ENCODE measurements at regions not wholly inside any gene's neighbourhood (a gene's known extent, or its start where the extent isn't known, plus 50 kb on each side); places are given as distances from the start of the nearest gene placed in this dataset.
"Not testable (repeated sequence)": the region's sequence is repeated elsewhere in the genome, so short reads cannot be mapped to it uniquely, and the experiment has no call there.

DNA sequence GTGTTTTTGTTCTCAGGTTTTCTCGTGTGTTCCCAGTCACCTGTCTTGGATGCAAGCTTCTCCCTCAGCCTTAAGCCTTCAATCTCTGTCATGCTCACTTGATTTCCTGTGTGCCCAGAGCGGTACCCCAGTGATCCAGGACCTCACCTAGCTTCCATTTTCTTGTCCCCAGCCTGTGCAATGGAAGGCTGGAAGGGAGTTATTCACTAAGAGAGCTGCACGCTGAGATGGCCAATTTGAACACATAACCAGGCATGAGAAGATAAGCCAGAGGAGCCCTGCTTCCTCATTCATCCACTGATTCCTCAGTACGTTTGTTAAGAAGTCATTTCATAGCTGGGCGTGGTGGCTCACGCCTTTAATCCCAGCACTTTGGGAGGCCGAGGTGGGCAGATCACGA, 130.8 kb upstream of the SERPINE2 start:
- Histone ChIP-seq H3K4me3 (ENCODE audit: insufficient read depth, low read depth, low read length) (no peak overlapping the region), H3K27me3 (ENCODE audit: insufficient read depth, low read length) (no peaks in the 10 kb centered on the region), H2AFZ (ENCODE audit: low read depth, low read length) (no peak overlapping the region), H3K9ac (ENCODE audit: low read length) (no peak overlapping the region), H3K36me3 (ENCODE audit: insufficient read depth, low read length) (no peaks in the 10 kb centered on the region), H3K27ac (ENCODE audit: low read depth, low read length) (no peak overlapping the region), H4K20me1 (ENCODE audit: insufficient read depth, low read length) (no peaks in the 10 kb centered on the region), H3K79me2 (ENCODE audit: insufficient read depth, low read length) (no peaks in the 10 kb centered on the region), H3K4me2 (ENCODE audit: low read length) (no peak overlapping the region), H3K9me3 (ENCODE audit: insufficient read depth, low read depth, low read length) (no peaks in the 10 kb centered on the region), H3K4me1 (ENCODE audit: insufficient read depth, low read length) (peaks cover 19% of the 10 kb centered on the region)
- no peak for DNase-seq (ENCODE audit: low read depth)
- TF ChIP-seq EZH2 (IDR thresholded peaks at IDR 0.05; ENCODE audit: insufficient read depth, low read length): no peak
- TF ChIP-seq, protein P1, sequence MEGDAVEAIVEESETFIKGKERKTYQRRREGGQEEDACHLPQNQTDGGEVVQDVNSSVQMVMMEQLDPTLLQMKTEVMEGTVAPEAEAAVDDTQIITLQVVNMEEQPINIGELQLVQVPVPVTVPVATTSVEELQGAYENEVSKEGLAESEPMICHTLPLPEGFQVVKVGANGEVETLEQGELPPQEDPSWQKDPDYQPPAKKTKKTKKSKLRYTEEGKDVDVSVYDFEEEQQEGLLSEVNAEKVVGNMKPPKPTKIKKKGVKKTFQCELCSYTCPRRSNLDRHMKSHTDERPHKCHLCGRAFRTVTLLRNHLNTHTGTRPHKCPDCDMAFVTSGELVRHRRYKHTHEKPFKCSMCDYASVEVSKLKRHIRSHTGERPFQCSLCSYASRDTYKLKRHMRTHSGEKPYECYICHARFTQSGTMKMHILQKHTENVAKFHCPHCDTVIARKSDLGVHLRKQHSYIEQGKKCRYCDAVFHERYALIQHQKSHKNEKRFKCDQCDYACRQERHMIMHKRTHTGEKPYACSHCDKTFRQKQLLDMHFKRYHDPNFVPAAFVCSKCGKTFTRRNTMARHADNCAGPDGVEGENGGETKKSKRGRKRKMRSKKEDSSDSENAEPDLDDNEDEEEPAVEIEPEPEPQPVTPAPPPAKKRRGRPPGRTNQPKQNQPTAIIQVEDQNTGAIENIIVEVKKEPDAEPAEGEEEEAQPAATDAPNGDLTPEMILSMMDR (IDR thresholded peaks at IDR 0.05; ENCODE audit: insufficient read depth, low read depth, low read length): no peak
- peaks cover 9% of the 10 kb centered on the region for H3K4me1 Mint-ChIP-seq (ENCODE audit: low read depth, unreplicated experiment)
- H3K9me3 Mint-ChIP-seq (ENCODE audit: unreplicated experiment): peaks cover 5% of the 10 kb centered on the region
- no peak overlapping the region for H3K4me3 Mint-ChIP-seq (ENCODE audit: unreplicated experiment)
- peaks cover under 1% of the 10 kb centered on the region for H3K27me3 Mint-ChIP-seq (ENCODE audit: low read depth, unreplicated experiment)
- H3K36me3 Mint-ChIP-seq (ENCODE audit: low read depth, unreplicated experiment): no peaks in the 10 kb centered on the region
- no peak overlapping the region for H3K27ac Mint-ChIP-seq (ENCODE audit: unreplicated experiment)
- no peak for FAIRE-seq

DNA sequence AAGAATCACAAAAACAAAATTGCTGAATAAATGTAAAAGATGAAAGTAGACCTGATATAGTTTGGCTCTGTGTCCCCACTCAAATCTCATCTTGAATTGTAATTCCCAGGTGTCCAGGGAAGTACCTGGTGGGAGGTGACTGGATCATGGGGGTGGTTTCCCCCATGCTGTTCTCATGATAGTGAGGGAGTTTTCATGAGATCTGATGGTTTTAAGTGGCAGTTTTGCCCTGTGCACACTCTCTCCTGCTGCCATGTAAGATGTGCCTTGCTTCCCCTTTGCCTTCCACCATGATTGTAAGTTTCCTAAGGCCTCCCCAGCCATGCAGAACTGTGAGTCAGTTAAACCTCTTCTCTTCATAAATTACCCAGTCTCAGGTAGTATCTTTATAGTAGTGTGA, 128.7 kb upstream of the SERPINE2 start:
- H3K36me3 ChIP-seq (ENCODE audit: insufficient read depth, low read length); H3K9ac ChIP-seq (ENCODE audit: low read length); H3K27ac ChIP-seq (ENCODE audit: low read depth, low read length); H3K27ac Mint-ChIP-seq (ENCODE audit: unreplicated experiment); H2AFZ ChIP-seq (ENCODE audit: low read depth, low read length); H3K4me3 ChIP-seq (ENCODE audit: insufficient read depth, low read depth, low read length); H3K9me3 Mint-ChIP-seq (ENCODE audit: unreplicated experiment); H3K27me3 Mint-ChIP-seq (ENCODE audit: low read depth, unreplicated experiment); H3K9me3 ChIP-seq (ENCODE audit: insufficient read depth, low read depth, low read length); H3K4me3 Mint-ChIP-seq (ENCODE audit: unreplicated experiment); FAIRE-seq; H4K20me1 ChIP-seq (ENCODE audit: insufficient read depth, low read length); H3K4me2 ChIP-seq (ENCODE audit: low read length); H3K4me1 Mint-ChIP-seq (ENCODE audit: low read depth, unreplicated experiment); DNase-seq (ENCODE audit: low read depth); H3K79me2 ChIP-seq (ENCODE audit: insufficient read depth, low read length); H3K27me3 ChIP-seq (ENCODE audit: insufficient read depth, low read length); H3K36me3 Mint-ChIP-seq (ENCODE audit: low read depth, unreplicated experiment): not testable (repeated sequence)
- peaks cover 26% of the 10 kb centered on the region for H3K4me1 ChIP-seq (ENCODE audit: insufficient read depth, low read length)

DNA sequence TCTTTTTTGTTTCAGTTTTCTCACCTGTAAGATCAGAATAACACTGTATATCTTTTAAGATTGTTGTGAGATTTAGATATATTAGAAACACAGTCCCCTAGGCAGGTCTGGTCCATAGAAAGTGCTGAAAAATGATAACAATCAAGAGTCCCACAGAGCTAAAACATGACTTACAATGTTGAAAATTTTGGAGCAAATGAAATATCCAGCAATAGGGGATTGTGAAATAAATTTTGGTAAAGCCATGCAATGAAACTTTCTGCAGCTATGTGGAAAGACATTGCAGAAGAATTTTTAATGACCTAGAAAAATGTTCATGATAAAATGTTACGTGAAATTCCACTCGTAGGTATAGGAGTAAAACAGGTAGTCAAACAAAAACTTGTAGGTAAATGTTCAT, 127.6 kb upstream of the SERPINE2 start:
- Mint-ChIP-seq H3K27me3 (ENCODE audit: low read depth, unreplicated experiment) (peaks cover 4% of the 10 kb centered on the region), H3K4me1 (ENCODE audit: low read depth, unreplicated experiment) (peaks cover 13% of the 10 kb centered on the region), H3K36me3 (ENCODE audit: low read depth, unreplicated experiment) (no peaks in the 10 kb centered on the region), H3K9me3 (ENCODE audit: unreplicated experiment) (peaks cover 8% of the 10 kb centered on the region), H3K4me3 (ENCODE audit: unreplicated experiment) (no peak overlapping the region), H3K27ac (ENCODE audit: unreplicated experiment) (no peak overlapping the region)
- TF ChIP-seq, protein P1 (IDR thresholded peaks at IDR 0.05; ENCODE audit: insufficient read depth, low read depth, low read length): no peak
- TF ChIP-seq EZH2 (IDR thresholded peaks at IDR 0.05; ENCODE audit: insufficient read depth, low read length): no peak
- FAIRE-seq (no peak), DNase-seq (ENCODE audit: low read depth) (no peak)
- no peak overlapping the region for H3K9ac ChIP-seq (ENCODE audit: low read length)
- no peaks in the 10 kb centered on the region for H3K36me3 ChIP-seq (ENCODE audit: insufficient read depth, low read length)
- H3K4me1 ChIP-seq (ENCODE audit: insufficient read depth, low read length): peaks cover 38% of the 10 kb centered on the region
- H3K9me3 ChIP-seq (ENCODE audit: insufficient read depth, low read depth, low read length): no peaks in the 10 kb centered on the region
- no peak overlapping the region for H3K27ac ChIP-seq (ENCODE audit: low read depth, low read length)
- no peaks in the 10 kb centered on the region for H3K27me3 ChIP-seq (ENCODE audit: insufficient read depth, low read length)
- H2AFZ ChIP-seq (ENCODE audit: low read depth, low read length): no peak overlapping the region
- no peaks in the 10 kb centered on the region for H4K20me1 ChIP-seq (ENCODE audit: insufficient read depth, low read length)
- H3K4me3 ChIP-seq (ENCODE audit: insufficient read depth, low read depth, low read length): no peak overlapping the region
- H3K79me2 ChIP-seq (ENCODE audit: insufficient read depth, low read length): no peaks in the 10 kb centered on the region
- H3K4me2 ChIP-seq (ENCODE audit: low read length): no peak overlapping the region

All from astrocyte (in vitro differentiated cells and primary cell).